Mesenchymal stem cell (in vitro differentiated cells and primary cell): ENCODE measurements at regions not wholly inside any gene's neighbourhood (a gene's known extent, or its start where the extent isn't known, plus 50 kb on each side); places are given as distances from the start of the nearest gene placed in this dataset.

Experiments
- DNase-seq: peaks from one replicate; pipeline ENCODE4 v3.0.0-alpha.2; 2013
- H2AFZ ChIP-seq: one replicate; pipeline ENCODE4 v1.6.1; 2013; ENCODE audit warnings: low read depth, mild to moderate bottlenecking, control low read depth, inconsistent platforms, low read length, moderate library complexity
- H2AK5ac ChIP-seq: 2 replicates; pipeline ENCODE4 v1.6.1; 2013; ENCODE audit warnings: low read length, moderate library complexity, mild to moderate bottlenecking, inconsistent platforms; ENCODE audit not compliant: severe bottlenecking
- H2BK120ac ChIP-seq: one replicate; pipeline ENCODE4 v1.6.1; 2013; ENCODE audit warnings: low read depth, mild to moderate bottlenecking, inconsistent platforms, low read length, moderate library complexity
- H2BK12ac ChIP-seq, 2 experiments: one replicate each; pipeline ENCODE4 v1.6.1; 2013; ENCODE audit warnings: inconsistent platforms in 2 of 2, low read length in 2 of 2, mild to moderate bottlenecking in 2 of 2, moderate library complexity in 2 of 2, control low read depth in 1 of 2
- H2BK15ac ChIP-seq: one replicate; pipeline ENCODE4 v1.6.1; 2013; ENCODE audit warnings: mild to moderate bottlenecking, low read depth, inconsistent platforms; ENCODE audit not compliant: poor library complexity, severe bottlenecking
- H2BK5ac ChIP-seq: 2 replicates; pipeline ENCODE4 v1.6.1; 2013; ENCODE audit warnings: low read depth, mild to moderate bottlenecking, low read length, control low read depth, inconsistent platforms; ENCODE audit not compliant: poor library complexity, severe bottlenecking
- H3K14ac ChIP-seq, 2 experiments: one replicate each; pipeline ENCODE4 v1.6.1; 2013; ENCODE audit warnings: inconsistent platforms in 2 of 2, low read length in 2 of 2, control low read depth in 1 of 2, mild to moderate bottlenecking in 1 of 2, moderate library complexity in 1 of 2
- H3K18ac ChIP-seq, 2 experiments: one replicate each; pipeline ENCODE4 v1.6.1; 2013; ENCODE audit warnings: inconsistent platforms in 2 of 2, low read length in 2 of 2, control low read depth in 1 of 2, low read depth in 1 of 2, mild to moderate bottlenecking in 1 of 2
- H3K23ac ChIP-seq, 2 experiments: one replicate each; pipeline ENCODE4 v1.6.1; 2013; ENCODE audit warnings: inconsistent platforms in 2 of 2, low read length in 2 of 2, mild to moderate bottlenecking in 2 of 2, moderate library complexity in 2 of 2, control low read depth in 1 of 2
- H3K27ac ChIP-seq: 2 replicates; pipeline ENCODE4 v1.5.1; 2013; ENCODE audit warnings: mild to moderate bottlenecking, moderate library complexity, low read length, control low read depth, inconsistent platforms; ENCODE audit not compliant: poor library complexity, severe bottlenecking
- H3K27me3 ChIP-seq, 2 experiments: 2 replicates each; pipeline versions ENCODE4 v1.6.1 to v1.7.0; 2013; ENCODE audit warnings: low read length in 2 of 2, mild to moderate bottlenecking in 2 of 2, moderate library complexity in 2 of 2, control low read depth in 1 of 2, inconsistent platforms in 1 of 2; ENCODE audit not compliant: control insufficient read depth in 1 of 2, insufficient read depth in 1 of 2
- H3K36me3 ChIP-seq, 2 experiments: 2 replicates each; pipeline versions ENCODE4 v1.6.1 to v1.7.0; 2013; ENCODE audit warnings: low read length in 2 of 2, control low read depth in 1 of 2, inconsistent platforms in 1 of 2, low read depth in 1 of 2, mild to moderate bottlenecking in 1 of 2; ENCODE audit not compliant: insufficient read depth in 2 of 2, control insufficient read depth in 1 of 2
- H3K4ac ChIP-seq, 2 experiments: one replicate each; pipeline ENCODE4 v1.6.1; 2013; ENCODE audit warnings: inconsistent platforms in 2 of 2, low read length in 2 of 2, mild to moderate bottlenecking in 2 of 2, moderate library complexity in 2 of 2, control low read depth in 1 of 2, low read depth in 1 of 2
- H3K4me1 ChIP-seq: 2 replicates; pipeline ENCODE4 v1.6.1; 2013; ENCODE audit warnings: low read depth, low read length, control low read depth; ENCODE audit not compliant: control insufficient read depth, insufficient read depth
- H3K4me2 ChIP-seq: 2 replicates; pipeline ENCODE4 v1.6.1; 2013; ENCODE audit warnings: low read length, mild to moderate bottlenecking, inconsistent platforms; ENCODE audit not compliant: poor library complexity, severe bottlenecking
- H3K4me3 ChIP-seq, 2 experiments: 2 replicates each; pipeline versions ENCODE4 v1.5.1 to v1.7.0; 2013; ENCODE audit warnings: low read length in 2 of 2, mild to moderate bottlenecking in 2 of 2, control low read depth in 1 of 2, low read depth in 1 of 2; ENCODE audit not compliant: insufficient read depth in 1 of 2
- H3K79me1 ChIP-seq: replicated peaks from 2 replicates; pipeline ENCODE4 v1.6.1; 2013; ENCODE audit warnings: mild to moderate bottlenecking, control low read depth, low read length, inconsistent platforms; ENCODE audit not compliant: poor library complexity, severe bottlenecking
- H3K9ac ChIP-seq: 2 replicates; pipeline ENCODE4 v1.7.0; 2013; ENCODE audit warnings: mild to moderate bottlenecking, low read length, moderate library complexity
- H3K9me3 ChIP-seq: 2 replicates; pipeline ENCODE4 v1.7.0; 2013; ENCODE audit warnings: mild to moderate bottlenecking, low read length; ENCODE audit not compliant: control insufficient read depth
- H4K8ac ChIP-seq: one replicate; pipeline ENCODE4 v1.6.1; 2013; ENCODE audit warnings: inconsistent platforms, mild to moderate bottlenecking, low read length, moderate library complexity
- H4K91ac ChIP-seq: one replicate; pipeline ENCODE4 v1.6.1; 2013; ENCODE audit warnings: mild to moderate bottlenecking, low read length, inconsistent platforms
- WGBS: methylation state at CpG from one replicate; pipeline ENCODE4 v1.1.7; 2013; ENCODE audit warnings: mixed read lengths; 5-methylcytosine and 5-hydroxymethylcytosine counted together

DNA sequence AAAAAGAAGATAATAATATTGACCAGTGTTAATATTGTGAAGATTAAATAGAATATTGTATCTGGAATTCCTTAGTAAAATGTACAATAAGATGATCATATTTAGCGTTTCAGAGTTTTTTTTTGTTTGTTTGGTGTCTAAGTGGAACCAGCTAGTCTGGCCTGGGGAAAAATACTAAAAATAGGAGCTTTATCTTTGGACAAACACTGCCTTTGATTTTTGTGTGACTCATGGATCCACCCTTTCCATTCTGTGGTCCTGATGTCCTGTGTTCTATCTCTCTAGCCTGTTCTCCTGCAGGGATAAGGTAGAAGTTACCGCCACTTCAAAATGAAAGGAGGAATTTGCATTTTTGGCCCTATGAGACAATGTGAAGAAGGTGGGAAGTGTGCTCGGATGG lies 79.7 kb upstream of the CRBN start:
- Histone ChIP-seq H4K91ac (no peak overlapping the region), H3K23ac (no peak overlapping the region), H2BK12ac (no peak overlapping the region), H3K27me3 (no peaks in the 10 kb centered on the region), H4K8ac (no peak overlapping the region), H2BK120ac (no peak overlapping the region), H2BK15ac (no peak overlapping the region), H2AK5ac (no peak overlapping the region), H2AFZ (no peak overlapping the region), H3K79me1 (no peaks in the 10 kb centered on the region), H3K4me1 (no peaks in the 10 kb centered on the region), H3K18ac (no peak overlapping the region), H2BK5ac (no peak overlapping the region), H3K27ac (no peak overlapping the region), H3K4me3 (no peak overlapping the region), H3K4ac (no peak overlapping the region), H3K4me2 (no peak overlapping the region), H3K9me3 (peaks cover 6% of the 10 kb centered on the region), H3K36me3 (no peaks in the 10 kb centered on the region), H3K14ac (no peak overlapping the region), H3K9ac (no peak overlapping the region)
- 72% methylated on average over 2 of the region's 3 CpGs for WGBS
- DNase-seq, result no peak

DNA sequence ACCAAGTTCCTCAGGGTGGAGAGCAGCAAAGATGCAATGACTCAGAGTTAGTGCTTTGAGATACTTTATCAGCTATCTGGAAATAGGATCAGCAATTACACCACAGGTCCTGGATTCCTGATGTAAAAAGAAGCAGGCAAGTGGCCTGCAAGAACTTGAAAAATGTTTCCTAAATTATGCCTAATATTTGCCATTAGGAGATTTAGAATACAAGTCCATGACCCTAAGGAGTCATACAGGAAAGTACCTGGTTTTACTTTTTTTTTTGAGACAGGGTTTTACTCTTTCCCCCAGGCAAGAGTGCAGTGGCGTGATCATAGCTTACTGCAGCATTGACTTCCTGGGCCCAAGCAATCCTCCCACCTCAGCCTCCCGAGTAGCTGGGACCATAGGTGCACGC lies 78.8 kb upstream of the CRBN start:
- Histone ChIP-seq H3K14ac (no peak overlapping the region), H3K4me2 (no peak overlapping the region), H3K18ac (no peak overlapping the region), H3K23ac (no peak overlapping the region), H3K27ac (no peak overlapping the region), H2BK12ac (no peak overlapping the region), H2AK5ac (no peak overlapping the region), H3K27me3 (no peaks in the 10 kb centered on the region), H3K9ac (no peak overlapping the region), H3K9me3 (peaks cover 6% of the 10 kb centered on the region), H2AFZ (no peak overlapping the region), H3K4me1 (no peaks in the 10 kb centered on the region), H3K79me1 (no peaks in the 10 kb centered on the region), H2BK15ac (no peak overlapping the region), H3K36me3 (no peaks in the 10 kb centered on the region), H4K8ac (no peak overlapping the region), H2BK120ac (no peak overlapping the region), H4K91ac (no peak overlapping the region), H2BK5ac (no peak overlapping the region), H3K4ac (no peak overlapping the region), H3K4me3 (no peak overlapping the region)
- WGBS, result 62% methylated on average over 3 of the region's 3 CpGs
- no peak for DNase-seq

DNA sequence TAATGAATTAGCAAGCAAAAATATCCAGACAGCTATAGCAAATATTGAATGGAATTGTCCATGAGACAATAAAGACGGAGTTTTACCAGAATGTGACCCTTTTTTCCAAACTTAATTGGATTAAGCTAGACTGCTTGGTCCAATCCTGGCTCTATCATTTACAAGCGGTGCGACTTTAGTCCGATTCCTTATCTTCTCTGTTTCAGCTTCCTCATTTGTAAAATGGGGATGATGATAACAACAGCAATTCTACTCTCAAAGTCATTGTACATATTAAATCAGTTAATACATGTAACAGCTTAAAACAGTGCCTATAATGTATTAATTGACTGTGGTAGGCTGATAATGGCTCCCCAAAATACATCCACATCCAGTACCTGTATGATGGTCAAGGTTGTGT lies 62.1 kb upstream of the CRBN start:
- no peak overlapping the region for H3K18ac ChIP-seq
- H2AK5ac ChIP-seq, result no peak overlapping the region
- no peak overlapping the region for H3K9ac ChIP-seq
- H3K4ac ChIP-seq, result no peak overlapping the region
- no peak overlapping the region for H2BK15ac ChIP-seq
- no peak for DNase-seq
- H3K79me1 ChIP-seq, result no peaks in the 10 kb centered on the region
- peaks cover 9% of the 10 kb centered on the region for H3K9me3 ChIP-seq
- H4K8ac ChIP-seq, result no peak overlapping the region
- no peak overlapping the region for H2BK12ac ChIP-seq
- H3K4me1 ChIP-seq, result no peaks in the 10 kb centered on the region
- no peak overlapping the region for H2AFZ ChIP-seq
- H3K27ac ChIP-seq, result no peak overlapping the region
- no peak overlapping the region for H2BK120ac ChIP-seq
- H3K4me3 ChIP-seq, result no peak overlapping the region
- no peak overlapping the region for H3K23ac ChIP-seq
- H3K4me2 ChIP-seq, result no peak overlapping the region
- no peaks in the 10 kb centered on the region for H3K27me3 ChIP-seq
- 60% methylated on average over 1 of the region's 4 CpGs for WGBS
- H4K91ac ChIP-seq, result no peak overlapping the region
- no peak overlapping the region for H2BK5ac ChIP-seq
- no peak overlapping the region for H3K14ac ChIP-seq
- H3K36me3 ChIP-seq, result no peaks in the 10 kb centered on the region

DNA sequence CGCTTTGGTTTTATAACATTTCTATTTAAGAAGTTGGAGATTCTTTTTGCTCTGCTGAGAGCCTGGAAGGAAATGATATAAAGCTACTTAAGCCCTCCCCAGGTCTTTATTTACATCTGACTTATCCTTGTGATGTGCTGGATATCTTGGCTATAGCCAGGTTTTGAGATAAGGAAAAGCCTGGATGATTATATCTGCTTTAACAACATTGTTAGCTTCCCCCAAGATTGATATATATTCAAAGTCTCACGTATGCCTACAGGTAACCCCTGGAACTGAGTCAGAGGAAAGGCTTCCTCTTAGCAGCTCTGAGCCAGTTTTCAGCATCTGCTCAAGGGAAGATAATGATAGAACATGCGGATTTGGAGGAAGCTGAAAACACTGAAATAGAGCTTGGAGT lies 61.5 kb upstream of the CRBN start:
- Histone ChIP-seq H3K4me2 (no peak overlapping the region), H3K36me3 (no peaks in the 10 kb centered on the region), H3K14ac (no peak overlapping the region), H2BK15ac (no peak overlapping the region), H2BK5ac (no peak overlapping the region), H3K27me3 (no peaks in the 10 kb centered on the region), H4K91ac (no peak overlapping the region), H3K27ac (no peak overlapping the region), H2BK120ac (no peak overlapping the region), H3K23ac (no peak overlapping the region), H2AK5ac (no peak overlapping the region), H3K4me3 (no peak overlapping the region), H3K4ac (no peak overlapping the region), H3K18ac (no peak overlapping the region), H3K9me3 (peaks cover 9% of the 10 kb centered on the region), H3K79me1 (no peaks in the 10 kb centered on the region), H3K9ac (no peak overlapping the region), H3K4me1 (no peaks in the 10 kb centered on the region), H2BK12ac (no peak overlapping the region), H4K8ac (no peak overlapping the region), H2AFZ (no peak overlapping the region)
- DNase-seq, result no peak
- 72% methylated on average over 3 of the region's 3 CpGs for WGBS
